ENCODE measurements at regions not wholly inside any gene's neighbourhood (a gene's known extent, or its start where the extent isn't known, plus 50 kb on each side); places are given as distances from the start of the nearest gene placed in this dataset.
A peak's percentile ranks its signal among the peaks of the same experiment; 100 is the strongest.
"Not testable (repeated sequence)": the region's sequence is repeated elsewhere in the genome, so short reads cannot be mapped to it uniquely, and the experiment has no call there.

GRCh38 chr15:28789401-28790114 is 58.9 kb downstream of the GOLGA6L7 start:
- DNase-seq: peak in 26 of 58 donors; percentile 1 to 62 (median 24)

- DNase-seq: not testable (repeated sequence)
Observed at GRCh38 chr15:28788649-28789400, 59.6 kb downstream of the GOLGA6L7 start.

- not testable (repeated sequence) for DNase-seq
Observed at GRCh38 chr15:28788176-28788575, 60.3 kb downstream of the GOLGA6L7 start.

GRCh38 chr15:28786521-28786920 is 61.9 kb downstream of the GOLGA6L7 start:
- DNase-seq: no peak

GRCh38 chr15:28784347-28785163 is 63.9 kb downstream of the GOLGA6L7 start:
- DNase-seq: not testable (repeated sequence)

- no peak for DNase-seq
Observed at GRCh38 chr15:28783873-28784272, 64.6 kb downstream of the GOLGA6L7 start.

- DNase-seq: no peak
Observed at GRCh38 chr15:28783466-28783865, 65.0 kb downstream of the GOLGA6L7 start.

- not testable (repeated sequence) for DNase-seq
Observed at GRCh38 chr15:28778397-28778796, 66.2 kb upstream of the GOLGA8M start.

- not testable (repeated sequence) for DNase-seq
Observed at GRCh38 chr15:28772857-28773256, 60.6 kb upstream of the GOLGA8M start.

Measured in anterior cingulate cortex (tissue), 58 donors.